Aorta (tissue), 5 donors: ENCODE measurements at regions not wholly inside any gene's neighbourhood (a gene's known extent, or its start where the extent isn't known, plus 50 kb on each side); places are given as distances from the start of the nearest gene placed in this dataset.

Source experiments
- ATAC-seq: fragments of 200-7000 bp; cut with Tn5 transposase; one replicate; pipeline ENCODE4 v1.9.1; 2022; ENCODE audit warnings: moderate library complexity; ENCODE audit not compliant: low FRiP score
- DNase-seq, 2 donors: peaks; one replicate each; pipeline ENCODE4 v3.0.0-alpha.2; 2020
- H3K27ac ChIP-seq, 2 donors: one replicate each; pipeline ENCODE4 v1.5.1; 2013; ENCODE audit warnings: low read length in 2 of 2, mild to moderate bottlenecking in 2 of 2, moderate library complexity in 2 of 2, control low read depth in 1 of 2, inconsistent platforms in 1 of 2, low read depth in 1 of 2
- H3K27me3 ChIP-seq, 2 donors: one replicate each; pipeline ENCODE4 v1.6.1; 2013; ENCODE audit warnings: control low read depth in 1 of 2, low read length in 1 of 2, mild to moderate bottlenecking in 1 of 2, moderate library complexity in 1 of 2; ENCODE audit not compliant: insufficient read depth in 2 of 2, control insufficient read depth in 1 of 2
- H3K36me3 ChIP-seq, 2 donors: one replicate each; pipeline ENCODE4 v1.6.1; 2013; ENCODE audit warnings: control low read depth in 1 of 2, low read length in 1 of 2, mild to moderate bottlenecking in 1 of 2; ENCODE audit not compliant: insufficient read depth in 2 of 2, control insufficient read depth in 1 of 2
- H3K4me1 ChIP-seq, 2 donors: one replicate each; pipeline ENCODE4 v1.6.1; 2013; ENCODE audit warnings: low read length in 2 of 2, control low read depth in 1 of 2, mild to moderate bottlenecking in 1 of 2, moderate library complexity in 1 of 2; ENCODE audit not compliant: insufficient read depth in 2 of 2, control insufficient read depth in 1 of 2
- H3K4me3 ChIP-seq, 2 donors: one replicate each; pipeline ENCODE4 v1.5.1; 2013; ENCODE audit warnings: low read length in 2 of 2, control low read depth in 1 of 2, mild to moderate bottlenecking in 1 of 2
- H3K9me3 ChIP-seq: one replicate; pipeline ENCODE4 v1.6.1; 2013; ENCODE audit warnings: mild to moderate bottlenecking, low read length; ENCODE audit not compliant: control insufficient read depth
- WGBS, 2 donors: extraction: QIAGEN DNeasy Blood & Tissue Kit; methylation state at CpG; one replicate each; pipeline ENCODE4 v1.1.7; 2013; 5-methylcytosine and 5-hydroxymethylcytosine counted together
- intact Hi-C, 2 donors: fragments of 100-400 bp; cut with DNase I; formaldehyde crosslinking; loops; one replicate each; pipeline versions ENCODE4 v1.14.2 to v1.15.0; 2022
- donor health status: healthy with polysubstance abuse.
- donor health status: Bipolar disorder and iron deficiency.
- donor health status: DM: no; HTN: no; CAD: no.
- donor health status: DM: no; HTN: no; CAD: no.
- donor health status: DM: yes; HTN: yes; CAD: no.

DNA sequence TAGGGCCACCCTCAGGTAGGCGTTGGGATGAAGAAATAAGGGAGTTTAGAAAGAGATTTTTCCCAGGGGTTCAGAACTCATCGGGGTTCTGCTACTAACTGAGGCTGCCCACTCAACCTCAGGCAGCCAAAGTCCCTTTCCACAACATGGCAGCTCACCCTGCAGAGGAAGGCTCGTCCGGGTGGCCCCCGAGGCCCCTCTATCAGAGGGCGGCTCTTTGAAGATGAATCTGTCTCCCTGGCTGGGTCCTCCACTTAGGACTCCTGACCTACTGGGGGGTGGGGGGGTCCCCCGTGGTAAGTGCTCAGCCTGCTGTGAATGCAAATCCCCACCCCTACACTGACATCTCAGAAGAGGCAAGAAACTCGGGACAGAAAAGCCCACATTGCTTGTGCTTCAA lies 182.9 kb downstream of the SOD2 start:
- Histone ChIP-seq H3K36me3 (no peaks in the 10 kb centered on the region), H3K27ac (no peak overlapping the region), H3K9me3 (no peaks in the 10 kb centered on the region), H3K27me3 (no peaks in the 10 kb centered on the region), H3K4me1 (no peaks in the 10 kb centered on the region), H3K4me3 (no peak overlapping the region)
- WGBS, 2 donors: 93 to 94% methylated on average over 8 of the region's 8 CpGs
- intact Hi-C loops: no loop called here
- ATAC-seq (no peak), DNase-seq (no peak)

DNA sequence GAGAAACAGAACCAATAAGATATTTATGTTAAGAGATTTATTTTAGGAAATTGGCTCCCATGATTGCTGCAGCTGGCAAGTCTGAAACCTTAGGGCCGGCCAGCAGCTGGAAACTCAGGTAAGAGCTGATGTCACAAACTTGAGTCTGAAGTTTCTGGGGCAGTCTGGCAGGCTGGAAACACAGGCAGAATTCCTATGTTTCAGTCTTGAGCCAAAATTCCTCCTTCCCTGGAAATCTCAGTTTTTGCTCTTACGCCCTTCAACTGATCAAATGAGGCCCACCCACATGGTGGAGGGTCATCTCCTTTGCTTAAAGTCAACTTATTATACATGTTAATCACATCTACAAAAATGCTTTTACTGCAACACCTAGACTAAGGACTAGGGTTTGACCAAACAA lies 184.1 kb downstream of the SOD2 start:
- 41 to 46% methylated on average over 2 of the region's 2 CpGs for WGBS, 2 donors
- no peak for DNase-seq

DNA sequence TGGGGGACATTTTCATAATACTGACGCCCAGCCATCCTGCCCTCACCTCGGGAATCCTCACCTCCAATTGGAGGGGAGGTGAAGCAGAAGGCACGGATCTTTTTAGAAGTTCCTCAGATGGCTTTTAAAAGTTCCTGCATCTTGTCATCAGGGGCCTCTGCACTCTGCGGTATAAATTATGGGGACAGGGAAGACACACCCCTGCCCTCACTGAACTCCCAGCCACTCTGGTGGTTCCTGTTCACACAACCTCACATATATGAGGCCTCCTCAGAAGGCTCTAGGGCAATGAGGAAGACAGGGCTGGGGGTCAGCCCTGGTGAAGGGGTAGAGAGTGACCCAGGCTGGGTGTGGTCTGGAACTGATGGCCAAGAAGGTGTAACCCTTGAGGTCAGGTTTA lies 187.0 kb downstream of the SOD2 start:
- ATAC-seq: no peak
- Histone ChIP-seq H3K27ac (no peak overlapping the region), H3K4me3 (no peak overlapping the region), H3K4me1 (no peaks in the 10 kb centered on the region), H3K27me3 (no peaks in the 10 kb centered on the region), H3K36me3 (no peaks in the 10 kb centered on the region), H3K9me3 (no peaks in the 10 kb centered on the region)
- DNase-seq: no peak
- intact Hi-C loops: no loop called here
- WGBS, 2 donors: 55 to 65% methylated on average over 4 of the region's 4 CpGs

More for the DNA sequence above, 184.1 kb downstream of the SOD2 start:
- no peaks in the 10 kb centered on the region for H3K4me1 ChIP-seq
- no peaks in the 10 kb centered on the region for H3K9me3 ChIP-seq
- no peak overlapping the region for H3K27ac ChIP-seq
- no peaks in the 10 kb centered on the region for H3K36me3 ChIP-seq
- no peak for ATAC-seq
- no peak overlapping the region for H3K4me3 ChIP-seq
- H3K27me3 ChIP-seq: no peaks in the 10 kb centered on the region
- intact Hi-C loops: no loop called here

GRCh38 chr6:159505140-159505922 lies 187.7 kb downstream of the SOD2 start:
- no peaks in the 10 kb centered on the region for H3K27me3 ChIP-seq
- H3K36me3 ChIP-seq: no peaks in the 10 kb centered on the region
- H3K4me3 ChIP-seq: no peak overlapping the region
- ATAC-seq (peak; percentile 78), DNase-seq (peak; percentile 75 to 83)
- 18 to 24% methylated on average over 19 of the region's 19 CpGs for WGBS, 2 donors
- intact Hi-C loops: no loop called here
- no peaks in the 10 kb centered on the region for H3K4me1 ChIP-seq
- H3K27ac ChIP-seq: peak overlapping the region; percentile 9 to 45
- H3K9me3 ChIP-seq: no peaks in the 10 kb centered on the region

DNA sequence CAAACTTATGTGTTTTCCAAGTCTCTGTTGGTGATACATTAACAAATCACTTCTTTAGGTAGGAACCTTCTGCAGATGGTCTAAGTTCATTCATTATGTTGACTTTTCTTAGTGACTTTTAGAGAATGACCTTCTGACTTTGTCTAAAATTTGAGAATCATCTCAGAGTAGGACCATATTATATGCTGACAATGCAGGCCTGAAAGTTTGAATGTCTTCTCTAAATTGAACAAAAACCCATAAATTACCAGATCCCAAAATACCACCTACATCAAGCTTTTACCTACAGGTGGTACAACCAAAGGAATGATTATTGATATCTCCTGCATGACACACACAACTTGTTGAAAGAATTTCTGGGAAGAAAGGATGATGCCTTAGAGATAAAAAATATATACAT lies 191.5 kb downstream of the SOD2 start:
- intact Hi-C loops: no loop called here
- no peak for ATAC-seq

GRCh38 chr6:159499034-159499433 lies 194.0 kb downstream of the SOD2 start:
- H3K4me3 ChIP-seq: no peak overlapping the region
- H3K36me3 ChIP-seq: no peaks in the 10 kb centered on the region
- H3K9me3 ChIP-seq: no peaks in the 10 kb centered on the region
- ATAC-seq: no peak
- DNase-seq: no peak
- H3K27me3 ChIP-seq: no peaks in the 10 kb centered on the region
- H3K4me1 ChIP-seq: no peaks in the 10 kb centered on the region
- intact Hi-C loops: no loop called here
- H3K27ac ChIP-seq: no peak overlapping the region
- WGBS, 2 donors: 63 to 64% methylated on average over 3 of the region's 3 CpGs

More for the DNA sequence above, 191.5 kb downstream of the SOD2 start:
- no peak overlapping the region for H3K4me3 ChIP-seq
- no peak for DNase-seq
- no peak overlapping the region for H3K27ac ChIP-seq
- H3K4me1 ChIP-seq: no peaks in the 10 kb centered on the region
- H3K27me3 ChIP-seq: no peaks in the 10 kb centered on the region
- no peaks in the 10 kb centered on the region for H3K36me3 ChIP-seq
- no peaks in the 10 kb centered on the region for H3K9me3 ChIP-seq

DNA sequence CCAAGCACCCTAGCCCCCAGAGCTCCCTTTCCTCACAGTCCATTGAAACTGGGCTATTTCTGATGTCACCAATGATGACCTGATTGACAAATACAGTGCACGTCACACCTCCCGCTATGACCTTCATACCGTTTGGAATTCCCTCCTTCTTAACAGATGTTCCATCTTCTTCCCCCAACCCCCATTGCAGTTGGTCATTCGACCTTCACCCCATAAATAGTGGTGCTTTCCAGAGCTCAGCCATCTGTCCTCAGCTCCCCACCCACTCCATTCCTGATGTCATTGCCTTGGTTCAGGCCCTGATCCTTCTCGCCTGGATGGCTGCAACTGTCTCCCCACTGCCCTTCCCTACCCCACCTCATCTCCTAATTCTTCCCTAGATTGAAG lies 198.5 kb downstream of the SOD2 start:
- 76 to 79% methylated on average over 5 of the region's 5 CpGs for WGBS, 2 donors
- no peaks in the 10 kb centered on the region for H3K9me3 ChIP-seq
- no peaks in the 10 kb centered on the region for H3K36me3 ChIP-seq
- H3K27me3 ChIP-seq: no peaks in the 10 kb centered on the region
- DNase-seq (no peak), ATAC-seq (no peak)
- H3K4me1 ChIP-seq: no peaks in the 10 kb centered on the region
- no peak overlapping the region for H3K27ac ChIP-seq
- intact Hi-C loops: no loop called here
- H3K4me3 ChIP-seq: no peak overlapping the region

DNA sequence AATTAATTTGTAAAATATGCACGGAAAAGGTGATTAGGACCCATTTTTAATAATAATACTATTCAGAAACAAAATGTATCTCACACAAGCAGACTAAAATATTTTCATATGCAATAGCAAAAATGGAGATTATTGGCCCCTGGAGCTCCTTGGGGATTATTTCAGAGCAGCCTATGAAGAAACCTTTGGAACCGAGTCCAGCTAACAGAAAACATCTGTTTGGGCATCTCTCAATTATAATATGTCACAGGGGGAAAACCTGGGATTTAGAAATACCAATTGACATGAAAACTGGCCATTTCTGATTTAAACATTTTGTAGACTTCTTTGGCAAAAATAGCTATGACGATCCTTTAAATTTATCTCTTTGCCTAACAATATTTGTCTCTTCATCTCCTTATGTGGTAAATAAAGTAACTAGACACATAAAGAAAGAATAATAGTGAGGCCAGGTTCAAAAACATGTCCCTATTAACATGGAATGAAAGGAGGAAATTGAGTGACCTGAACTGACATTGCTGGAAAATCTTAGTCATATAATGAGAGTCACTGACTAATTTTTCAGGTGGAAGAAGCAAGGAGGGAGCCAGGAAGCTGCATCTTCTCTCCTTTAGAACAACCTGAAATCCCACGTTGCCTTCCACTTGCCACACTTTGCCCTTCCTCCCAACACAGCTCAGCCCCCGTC lies 199.0 kb downstream of the SOD2 start:
- 88 to 96% methylated on average over 5 of the region's 5 CpGs for WGBS, 2 donors

More for the DNA sequence above, 199.0 kb downstream of the SOD2 start:
- Histone ChIP-seq H3K27ac (no peak overlapping the region), H3K4me3 (no peak overlapping the region), H3K9me3 (no peaks in the 10 kb centered on the region), H3K4me1 (no peaks in the 10 kb centered on the region), H3K27me3 (no peaks in the 10 kb centered on the region), H3K36me3 (no peaks in the 10 kb centered on the region)
- no peak for DNase-seq
- no peak for ATAC-seq
- intact Hi-C loops: no loop called here
